ENCODE measurements at regions not wholly inside any gene's neighbourhood (a gene's known extent, or its start where the extent isn't known, plus 50 kb on each side); places are given as distances from the start of the nearest gene placed in this dataset.
"Not testable (repeated sequence)": the region's sequence is repeated elsewhere in the genome, so short reads cannot be mapped to it uniquely, and the experiment has no call there.

DNA sequence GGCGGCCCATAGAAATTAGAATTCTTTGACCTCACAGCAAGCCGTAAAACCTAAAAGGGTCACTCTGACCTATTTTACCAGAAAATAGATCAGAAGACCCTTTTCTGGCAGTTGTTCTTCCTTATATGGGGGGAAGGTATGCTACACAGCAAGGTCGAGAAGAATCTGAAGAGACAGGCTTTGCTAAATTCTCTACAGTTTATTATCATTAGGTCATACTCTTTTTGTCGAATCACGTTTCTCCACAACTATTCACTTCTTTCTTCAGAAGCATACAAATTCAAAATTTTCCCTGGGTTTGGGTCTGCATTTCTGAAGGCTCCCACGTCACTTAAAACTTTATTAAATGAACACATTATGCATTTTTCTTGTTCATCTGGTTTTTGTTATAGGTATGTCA lies 229.5 kb upstream of the GRM7 start:
- no peaks in the 10 kb centered on the region for H3K27me3 Mint-ChIP-seq
- no peak overlapping the region for H3K27ac Mint-ChIP-seq
- intact Hi-C loops (cut with micrococcal nuclease) = no loop called here
- H3K9me3 Mint-ChIP-seq = peaks cover 8% of the 10 kb centered on the region
- no peak overlapping the region for H3K4me3 Mint-ChIP-seq
- no peaks in the 10 kb centered on the region for H3K4me1 Mint-ChIP-seq (ENCODE audit: low read depth)
- H3K36me3 Mint-ChIP-seq (ENCODE audit: low read depth) = no peaks in the 10 kb centered on the region

DNA sequence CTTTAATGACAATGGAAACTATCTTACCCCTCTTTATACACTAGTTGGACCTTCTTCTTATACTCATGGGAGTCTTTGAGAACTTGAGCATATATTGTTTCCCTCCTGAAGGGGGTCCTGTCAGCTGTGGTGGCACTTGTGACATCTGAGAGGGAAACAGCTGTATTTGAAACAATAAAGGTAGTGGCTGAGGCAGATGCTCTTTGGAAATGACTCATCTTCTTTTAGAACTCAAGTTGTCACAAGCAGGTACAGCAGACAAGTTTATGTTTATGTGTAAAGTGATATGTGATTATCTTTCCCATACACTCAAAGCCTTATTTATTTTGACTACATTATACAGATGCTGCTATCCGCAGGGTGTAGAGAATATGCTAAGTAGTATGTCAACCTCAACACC lies 220.0 kb upstream of the GRM7 start:
- Mint-ChIP-seq H3K27me3 (no peaks in the 10 kb centered on the region), H3K9me3 (peaks cover 41% of the 10 kb centered on the region), H3K4me1 (ENCODE audit: low read depth) (no peaks in the 10 kb centered on the region), H3K27ac (no peak overlapping the region), H3K36me3 (ENCODE audit: low read depth) (no peaks in the 10 kb centered on the region), H3K4me3 (no peak overlapping the region)
- intact Hi-C loops (cut with micrococcal nuclease) = no loop called here

DNA sequence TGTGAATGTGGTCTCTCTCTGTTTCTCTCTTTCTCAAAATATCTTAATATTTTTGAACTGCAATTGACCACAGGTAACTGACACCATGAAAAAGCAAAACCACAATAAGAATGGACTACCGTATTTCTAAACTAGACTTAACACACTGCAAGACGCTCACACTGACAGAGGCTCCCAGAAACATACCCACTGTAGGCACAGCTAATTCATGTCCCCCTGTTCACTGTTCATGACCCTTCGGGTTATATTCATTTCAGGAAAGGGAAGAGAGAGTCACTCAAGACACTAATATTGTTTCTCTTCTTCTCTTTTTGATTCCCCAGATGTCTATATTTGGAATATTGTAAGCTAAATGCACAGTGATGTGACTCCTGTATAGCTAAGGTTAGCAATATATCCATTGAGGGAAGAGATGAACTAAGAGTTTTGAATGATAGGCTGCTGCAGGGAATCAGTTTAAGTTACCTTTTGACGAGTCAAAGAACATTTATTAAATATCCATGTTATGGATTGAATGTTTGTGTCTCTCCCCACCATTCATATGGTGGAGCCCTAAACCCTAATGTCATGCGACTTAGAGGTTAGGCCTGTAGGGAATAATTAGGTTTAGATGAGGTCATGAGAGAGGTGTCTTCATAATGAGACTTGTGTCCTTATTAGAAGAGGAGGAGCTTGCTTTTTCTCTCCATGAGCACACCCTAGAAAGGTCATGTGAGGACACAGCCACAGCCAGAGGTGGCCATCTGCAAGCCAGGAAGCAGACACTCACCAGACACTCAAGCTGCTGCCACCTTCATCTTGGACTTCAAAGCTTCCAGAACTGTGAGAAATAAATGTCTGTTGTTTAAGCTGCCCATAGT lies 216.6 kb upstream of the GRM7 start:
- peaks cover 18% of the 10 kb centered on the region for H3K9me3 Mint-ChIP-seq
- H3K36me3 Mint-ChIP-seq (ENCODE audit: low read depth) = no peaks in the 10 kb centered on the region
- no peaks in the 10 kb centered on the region for H3K4me1 Mint-ChIP-seq (ENCODE audit: low read depth)
- H3K4me3 Mint-ChIP-seq = no peak overlapping the region
- H3K27me3 Mint-ChIP-seq = no peaks in the 10 kb centered on the region
- intact Hi-C loops (cut with micrococcal nuclease) = no loop called here
- H3K27ac Mint-ChIP-seq = no peak overlapping the region

DNA sequence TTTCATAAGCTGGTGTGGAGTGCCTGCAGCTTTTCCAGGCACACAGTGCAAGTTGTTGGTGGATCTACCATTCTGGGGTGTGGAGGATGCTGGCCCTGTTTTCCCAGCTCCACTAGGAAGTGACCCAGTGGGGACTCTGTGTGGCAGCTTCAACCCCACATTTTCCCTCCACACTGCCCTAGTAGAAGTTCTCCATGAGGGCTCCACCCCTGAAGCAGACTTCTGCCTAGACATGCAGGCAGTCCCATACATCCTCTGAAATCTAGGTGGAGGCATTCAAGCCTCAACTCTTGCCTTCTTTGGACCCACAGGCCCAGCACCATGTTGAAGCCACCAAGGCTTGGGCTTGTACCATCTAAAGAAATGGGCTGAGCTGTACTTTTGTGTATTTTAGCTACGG lies 206.2 kb upstream of the GRM7 start:
- no peaks in the 10 kb centered on the region for H3K4me1 Mint-ChIP-seq (ENCODE audit: low read depth)
- H3K27me3 Mint-ChIP-seq = no peaks in the 10 kb centered on the region
- H3K9me3 Mint-ChIP-seq = peaks cover 65% of the 10 kb centered on the region
- H3K36me3 Mint-ChIP-seq (ENCODE audit: low read depth) = no peaks in the 10 kb centered on the region
- intact Hi-C loops (cut with micrococcal nuclease) = no loop called here
- no peak overlapping the region for H3K4me3 Mint-ChIP-seq
- no peak overlapping the region for H3K27ac Mint-ChIP-seq

DNA sequence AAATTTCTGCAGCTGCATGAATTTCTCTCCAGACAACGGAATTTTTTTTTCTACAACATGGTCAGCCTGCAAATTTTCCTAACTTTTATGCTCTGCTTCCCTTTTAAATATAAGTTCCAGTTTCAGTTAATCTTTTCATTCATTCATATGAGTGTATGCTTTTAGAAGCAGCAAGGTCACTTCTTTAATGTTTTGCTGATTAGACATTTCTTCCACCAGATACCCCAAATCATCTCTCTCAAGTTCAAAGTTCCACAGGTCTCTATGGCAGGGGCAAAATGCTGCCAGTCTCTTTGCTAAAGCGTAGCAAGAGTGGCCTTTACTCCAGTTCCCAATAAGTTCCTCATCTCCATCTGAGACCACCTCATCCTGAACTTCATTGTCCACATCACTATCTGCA lies 205.6 kb upstream of the GRM7 start:
- Mint-ChIP-seq H3K27ac (no peak overlapping the region), H3K27me3 (no peaks in the 10 kb centered on the region), H3K4me3 (no peak overlapping the region), H3K36me3 (ENCODE audit: low read depth) (no peaks in the 10 kb centered on the region), H3K9me3 (peaks cover 65% of the 10 kb centered on the region), H3K4me1 (ENCODE audit: low read depth) (no peaks in the 10 kb centered on the region)
- intact Hi-C loops (cut with micrococcal nuclease) = no loop called here

DNA sequence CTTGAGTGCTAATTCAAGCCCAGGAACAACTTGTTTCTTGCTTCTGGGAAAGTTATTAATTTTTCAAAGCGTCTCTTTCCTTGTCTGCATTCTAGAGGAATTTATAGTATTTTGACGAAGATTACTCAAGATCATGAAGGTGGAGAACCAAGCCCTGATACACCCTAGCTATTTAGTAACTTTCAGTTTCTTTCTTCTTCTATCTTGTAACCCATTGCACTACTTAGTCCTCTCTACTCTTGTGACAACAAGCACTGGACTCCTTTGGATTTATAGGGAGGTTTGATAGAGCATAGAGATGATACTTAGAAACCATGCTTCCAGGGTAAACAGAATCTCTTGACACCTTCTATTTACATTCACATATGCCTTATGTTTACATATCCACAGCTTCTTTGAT lies 203.3 kb upstream of the GRM7 start:
- Mint-ChIP-seq H3K4me1 (ENCODE audit: low read depth) (no peaks in the 10 kb centered on the region), H3K4me3 (no peak overlapping the region), H3K36me3 (ENCODE audit: low read depth) (no peaks in the 10 kb centered on the region), H3K27ac (no peak overlapping the region), H3K9me3 (peaks cover 64% of the 10 kb centered on the region), H3K27me3 (no peaks in the 10 kb centered on the region)
- intact Hi-C loops (cut with micrococcal nuclease) = no loop called here

DNA sequence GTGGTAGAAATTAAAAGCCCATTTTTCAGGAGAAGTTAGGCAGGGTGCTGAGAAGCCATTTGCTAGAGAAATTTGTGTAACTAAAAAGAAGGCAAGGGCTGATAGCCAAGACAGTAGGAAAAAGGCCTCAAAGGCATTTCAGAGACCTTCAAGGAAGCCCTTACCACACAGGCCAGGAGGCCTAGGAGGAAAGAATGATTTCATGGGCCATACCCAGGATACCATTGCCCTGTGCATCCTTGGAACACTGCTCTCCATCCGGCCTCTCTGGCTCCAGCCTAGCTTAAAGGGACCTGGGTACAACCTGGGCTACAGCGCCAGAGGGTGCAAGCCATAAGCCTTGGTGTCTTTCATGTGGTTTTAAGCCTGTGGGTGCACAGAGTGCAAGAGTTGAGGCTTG lies 193.6 kb upstream of the GRM7 start:
- no peaks in the 10 kb centered on the region for H3K4me1 Mint-ChIP-seq (ENCODE audit: low read depth)
- H3K27me3 Mint-ChIP-seq = no peaks in the 10 kb centered on the region
- no peaks in the 10 kb centered on the region for H3K36me3 Mint-ChIP-seq (ENCODE audit: low read depth)
- H3K4me3 Mint-ChIP-seq = no peak overlapping the region
- intact Hi-C loops (cut with micrococcal nuclease) = no loop called here
- H3K27ac Mint-ChIP-seq = no peak overlapping the region
- peaks cover 51% of the 10 kb centered on the region for H3K9me3 Mint-ChIP-seq

DNA sequence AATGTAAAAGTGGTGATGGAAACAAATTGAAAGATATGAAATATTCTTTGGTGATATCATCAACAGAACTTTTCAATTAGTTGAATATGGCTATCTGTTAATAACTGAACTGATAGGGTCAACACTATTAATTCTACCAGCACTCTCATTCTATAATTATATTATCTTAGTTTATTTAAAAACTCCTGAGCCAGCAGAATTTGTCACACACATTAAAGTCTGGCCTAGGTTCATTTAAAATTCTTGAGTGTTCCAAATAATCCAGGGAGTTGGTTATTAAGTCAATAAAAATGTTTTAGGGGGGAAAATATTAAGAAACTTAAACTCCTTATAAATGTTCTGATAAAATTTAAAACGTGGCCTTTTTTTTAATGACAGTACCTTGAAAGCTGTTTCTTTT lies 189.6 kb upstream of the GRM7 start:
- Mint-ChIP-seq H3K27ac (no peak overlapping the region), H3K9me3 (peaks cover 54% of the 10 kb centered on the region), H3K36me3 (ENCODE audit: low read depth) (no peaks in the 10 kb centered on the region), H3K4me3 (no peak overlapping the region), H3K27me3 (no peaks in the 10 kb centered on the region), H3K4me1 (ENCODE audit: low read depth) (no peaks in the 10 kb centered on the region)
- intact Hi-C loops (cut with micrococcal nuclease) = no loop called here

DNA sequence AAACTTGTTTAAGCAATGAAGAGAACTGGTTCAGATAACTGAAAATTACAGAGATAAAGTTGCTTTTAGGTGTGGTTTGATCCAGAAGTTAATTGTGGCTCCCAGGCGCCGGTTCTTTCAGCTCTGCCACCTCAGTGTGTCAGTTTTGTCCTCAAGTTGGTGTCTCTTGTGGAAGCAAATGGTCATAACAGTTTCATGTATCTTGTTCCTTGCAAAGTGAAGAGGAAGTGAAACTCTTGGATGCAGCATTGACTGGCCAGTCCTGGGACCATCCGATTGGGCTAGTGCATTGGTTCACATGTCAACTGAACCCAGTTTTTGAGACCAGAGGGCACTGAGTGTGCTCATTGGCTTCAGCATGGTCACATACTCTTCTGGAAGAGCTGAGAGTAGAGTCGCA lies 181.4 kb upstream of the GRM7 start:
- intact Hi-C loops (cut with micrococcal nuclease) = no loop called here
- no peak overlapping the region for H3K27ac Mint-ChIP-seq
- peaks cover 63% of the 10 kb centered on the region for H3K9me3 Mint-ChIP-seq
- no peaks in the 10 kb centered on the region for H3K4me1 Mint-ChIP-seq (ENCODE audit: low read depth)
- H3K36me3 Mint-ChIP-seq (ENCODE audit: low read depth) = no peaks in the 10 kb centered on the region
- H3K27me3 Mint-ChIP-seq = no peaks in the 10 kb centered on the region
- H3K4me3 Mint-ChIP-seq = no peak overlapping the region

DNA sequence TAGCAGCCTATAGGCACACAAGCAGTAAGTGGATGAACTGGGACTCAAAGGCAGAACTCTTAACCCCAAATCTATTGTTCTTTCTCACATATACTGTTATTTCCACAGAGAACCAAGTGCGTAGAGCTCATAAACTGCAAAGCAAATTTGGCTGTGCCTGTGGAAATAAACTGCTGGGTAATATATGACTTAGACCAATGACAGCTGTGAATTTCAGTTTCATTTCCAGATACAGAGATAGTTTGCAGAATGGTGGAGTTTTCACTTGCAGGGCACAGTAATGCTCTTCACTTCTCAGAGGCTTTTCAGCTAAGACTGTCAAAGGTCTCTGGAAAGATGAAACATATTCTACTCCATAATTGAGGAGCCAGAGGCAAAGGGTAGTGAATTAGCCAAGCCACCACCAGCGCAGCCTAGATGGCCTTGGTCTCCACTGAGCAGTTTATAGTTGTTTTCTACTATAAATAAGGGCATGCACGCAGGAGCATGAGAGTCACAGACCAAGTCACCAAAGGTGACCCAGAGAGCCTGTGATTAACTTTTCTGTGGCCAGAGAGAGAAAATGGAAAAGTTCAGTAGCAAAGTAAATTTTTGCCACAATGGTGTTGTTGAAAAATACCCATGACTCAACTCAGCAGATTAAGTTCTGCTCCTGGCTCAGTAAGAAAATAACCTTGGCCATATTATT lies 180.7 kb upstream of the GRM7 start:
- Mint-ChIP-seq H3K36me3 (ENCODE audit: low read depth) (no peaks in the 10 kb centered on the region), H3K27ac (no peak overlapping the region), H3K4me3 (no peak overlapping the region), H3K9me3 (peaks cover 71% of the 10 kb centered on the region), H3K4me1 (ENCODE audit: low read depth) (no peaks in the 10 kb centered on the region), H3K27me3 (no peaks in the 10 kb centered on the region)
- intact Hi-C loops (cut with micrococcal nuclease) = no loop called here

DNA sequence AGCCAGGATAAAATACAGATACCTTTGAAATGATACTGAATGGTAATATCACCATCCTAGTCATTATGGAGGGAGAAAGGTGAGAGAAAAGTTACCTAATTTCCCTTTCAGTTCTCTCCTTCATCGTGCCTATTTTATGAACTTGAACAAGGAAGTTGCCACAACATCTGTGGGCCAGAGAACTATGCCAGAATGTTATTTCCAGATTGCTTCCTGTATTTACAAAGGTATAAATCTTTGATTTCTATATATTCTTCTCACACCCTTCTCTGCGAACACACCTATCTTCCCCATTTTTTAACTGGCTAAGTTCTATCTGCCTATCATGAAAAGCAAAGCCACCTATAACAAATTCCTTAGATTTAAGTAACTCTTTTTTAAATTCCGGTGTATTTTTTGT lies 163.6 kb upstream of the GRM7 start:
- H3K4me3 Mint-ChIP-seq = no peak overlapping the region
- no peaks in the 10 kb centered on the region for H3K4me1 Mint-ChIP-seq (ENCODE audit: low read depth)
- no peak overlapping the region for H3K27ac Mint-ChIP-seq
- H3K27me3 Mint-ChIP-seq = no peaks in the 10 kb centered on the region
- H3K36me3 Mint-ChIP-seq (ENCODE audit: low read depth) = no peaks in the 10 kb centered on the region
- peaks cover 36% of the 10 kb centered on the region for H3K9me3 Mint-ChIP-seq
- intact Hi-C loops (cut with micrococcal nuclease) = no loop called here

DNA sequence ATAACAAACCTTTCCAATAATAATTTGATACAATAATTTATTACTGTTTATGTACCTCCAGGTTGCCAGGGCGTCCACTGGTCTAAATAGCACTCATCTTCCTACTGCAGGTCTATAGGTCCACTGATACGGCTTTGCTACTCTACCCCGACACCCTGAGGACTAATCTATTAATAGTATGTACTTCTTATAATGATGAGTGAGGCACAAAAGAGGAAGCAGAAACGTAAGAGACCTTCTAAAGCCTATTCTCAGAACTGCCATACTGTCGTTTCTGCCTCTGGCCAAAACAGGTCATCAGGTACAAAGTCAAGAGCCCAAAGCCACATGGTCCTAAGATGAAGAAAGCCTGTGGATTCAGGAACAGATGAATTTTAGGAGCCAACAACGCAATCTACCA lies 163.2 kb upstream of the GRM7 start:
- no peaks in the 10 kb centered on the region for H3K4me1 Mint-ChIP-seq (ENCODE audit: low read depth)
- intact Hi-C loops (cut with micrococcal nuclease) = no loop called here
- peaks cover 41% of the 10 kb centered on the region for H3K9me3 Mint-ChIP-seq
- H3K27me3 Mint-ChIP-seq = no peaks in the 10 kb centered on the region
- no peak overlapping the region for H3K27ac Mint-ChIP-seq
- H3K4me3 Mint-ChIP-seq = no peak overlapping the region
- H3K36me3 Mint-ChIP-seq (ENCODE audit: low read depth) = no peaks in the 10 kb centered on the region

DNA sequence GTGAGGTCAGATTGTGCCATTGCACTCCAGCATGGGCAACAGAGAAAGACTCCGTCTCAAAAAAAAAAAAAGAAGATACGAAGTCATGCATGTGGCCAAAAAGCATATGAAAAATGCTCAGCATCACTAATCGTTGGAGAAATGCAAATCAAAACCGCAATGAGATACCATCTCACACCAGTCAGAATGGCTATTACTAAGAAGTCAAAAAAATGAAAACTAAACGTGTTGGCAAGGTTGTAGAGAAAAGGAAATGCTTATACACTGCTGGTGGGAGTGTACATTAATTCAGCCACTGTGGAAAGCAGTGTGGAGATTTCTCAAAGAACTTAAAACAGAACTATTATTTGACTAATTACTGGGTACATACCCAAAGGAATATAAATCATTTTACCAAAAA lies 156.1 kb upstream of the GRM7 start:
- H3K9me3 Mint-ChIP-seq = peaks cover 57% of the 10 kb centered on the region
- H3K27me3 Mint-ChIP-seq; H3K36me3 Mint-ChIP-seq (ENCODE audit: low read depth); H3K27ac Mint-ChIP-seq; H3K4me3 Mint-ChIP-seq; intact Hi-C loops (cut with micrococcal nuclease); H3K4me1 Mint-ChIP-seq (ENCODE audit: low read depth): not testable (repeated sequence)

DNA sequence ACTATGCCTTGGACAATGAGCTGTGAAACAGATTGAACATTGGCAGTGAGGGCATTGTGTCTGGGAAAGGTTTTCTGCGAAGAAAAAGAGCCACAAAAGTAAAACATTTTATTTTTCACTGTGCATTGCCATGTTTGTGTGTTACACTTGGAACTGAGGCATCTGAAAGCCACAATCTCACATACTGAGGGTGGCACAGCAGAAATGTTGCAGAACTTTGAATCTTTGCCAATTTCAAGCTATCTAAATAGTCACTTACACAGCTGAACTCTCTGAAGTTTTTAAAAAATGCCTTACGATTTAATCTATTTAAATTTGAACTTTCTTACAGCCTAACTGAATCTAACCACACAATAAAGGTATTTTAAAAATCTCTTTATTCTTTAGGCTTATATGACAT lies 154.1 kb upstream of the GRM7 start:
- intact Hi-C loops (cut with micrococcal nuclease) = no loop called here
- no peaks in the 10 kb centered on the region for H3K4me1 Mint-ChIP-seq (ENCODE audit: low read depth)
- H3K4me3 Mint-ChIP-seq = no peak overlapping the region
- no peaks in the 10 kb centered on the region for H3K27me3 Mint-ChIP-seq
- H3K36me3 Mint-ChIP-seq (ENCODE audit: low read depth) = no peaks in the 10 kb centered on the region
- H3K9me3 Mint-ChIP-seq = peaks cover 40% of the 10 kb centered on the region
- no peak overlapping the region for H3K27ac Mint-ChIP-seq

DNA sequence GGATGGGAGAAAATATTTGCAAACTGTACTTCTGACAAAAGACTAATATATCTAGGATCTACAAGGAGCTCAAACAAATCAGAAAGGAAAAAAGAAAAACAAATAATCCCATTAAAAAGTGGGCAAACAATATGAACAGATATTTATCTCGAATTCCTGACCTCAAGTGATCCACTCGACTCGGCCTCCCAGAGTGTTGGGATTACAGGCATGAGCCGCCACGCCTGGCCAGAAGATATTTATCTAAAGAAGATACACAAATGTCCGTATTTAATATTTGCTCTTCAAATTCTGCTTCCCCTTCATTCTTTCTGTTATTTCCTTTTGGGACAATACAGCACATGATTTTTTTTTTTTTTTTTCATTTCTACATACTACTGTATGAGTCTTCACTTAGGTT lies 151.7 kb upstream of the GRM7 start:
- Mint-ChIP-seq H3K4me3 (no peak overlapping the region), H3K9me3 (peaks cover 22% of the 10 kb centered on the region), H3K27me3 (no peaks in the 10 kb centered on the region), H3K4me1 (ENCODE audit: low read depth) (no peaks in the 10 kb centered on the region), H3K36me3 (ENCODE audit: low read depth) (no peaks in the 10 kb centered on the region), H3K27ac (no peak overlapping the region)
- intact Hi-C loops (cut with micrococcal nuclease) = no loop called here
